H1 (cell line): ENCODE measurements at regions not wholly inside any gene's neighbourhood (a gene's known extent, or its start where the extent isn't known, plus 50 kb on each side); places are given as distances from the start of the nearest gene placed in this dataset.

Experiments used
- CTCF ChIA-PET: fragments of 300-600 bp; sonication (Branson Sonifier 250); formaldehyde crosslinking; loops from one replicate; lab custom pipeline; 2021; ENCODE audit not compliant: partially characterized antibody; lab: Charles Lee
- POLR2A ChIA-PET: fragments of 300-600 bp; sonication (Branson Sonifier 250); formaldehyde crosslinking; loops from one replicate; lab custom pipeline; 2021; ENCODE audit warnings: inconsistent platforms; ENCODE audit not compliant: partially characterized antibody; lab: Charles Lee
- DNase-seq, 2 experiments: peaks; one replicate each; pipeline versions ENCODE4 v3.0.0 to v3.0.0-alpha.2; 2010 to 2022; ENCODE audit warnings: low spot score in 2 of 2, low read depth in 1 of 2, mixed read lengths in 1 of 2
- FAIRE-seq: peaks from 2 replicates; lab custom pipeline; 2011; peaks lifted over from hg19 to GRCh38; lab: Jason Lieb, UNC
- H2AFZ ChIP-seq: 2 replicates; pipeline ENCODE4 v1.8.1; 2012; ENCODE audit warnings: low read length, inconsistent platforms
- H2AK5ac ChIP-seq: 2 replicates; pipeline ENCODE4 v1.6.1; 2013; ENCODE audit warnings: low read depth, low read length
- H2BK120ac ChIP-seq: replicated peaks from 2 replicates; pipeline ENCODE3; 2013; ENCODE audit warnings: low read depth, low read length, inconsistent platforms
- H2BK12ac ChIP-seq: 2 replicates; pipeline ENCODE4 v1.6.1; 2013; ENCODE audit warnings: low read depth, low read length
- H2BK15ac ChIP-seq: 2 replicates; pipeline ENCODE4 v1.6.1; 2013; ENCODE audit warnings: low read length
- H2BK20ac ChIP-seq: 2 replicates; pipeline ENCODE4 v1.6.1; 2013; ENCODE audit warnings: low read length
- H2BK5ac ChIP-seq: 2 replicates; pipeline ENCODE4 v1.6.1; 2013; ENCODE audit warnings: low read depth, low read length
- H3K14ac ChIP-seq: 2 replicates; pipeline ENCODE4 v1.6.1; 2013; ENCODE audit warnings: inconsistent platforms; ENCODE audit not compliant: insufficient read length
- H3K18ac ChIP-seq: 2 replicates; pipeline ENCODE4 v1.6.1; 2013; ENCODE audit warnings: low read length; ENCODE audit errors: extremely low read depth
- H3K23ac ChIP-seq: 2 replicates; pipeline ENCODE4 v1.6.1; 2013; ENCODE audit warnings: inconsistent platforms; ENCODE audit not compliant: insufficient read length
- H3K23me2 ChIP-seq: 2 replicates; pipeline ENCODE4 v1.6.1; 2013; ENCODE audit warnings: low read depth, low read length
- H3K27ac ChIP-seq: 2 replicates; pipeline ENCODE4 v1.6.1; 2011; ENCODE audit warnings: low read depth, low read length, inconsistent platforms
- H3K27me3 ChIP-seq, 4 experiments: replicated peaks in 1 of 4; 1 replicate in 1 of 4; 2 replicates in 3 of 4; pipeline versions ENCODE4 v1.6.1 to v1.8.1; 2011 to 2013; ENCODE audit warnings: low read length in 3 of 4, mild to moderate bottlenecking in 3 of 4, inconsistent platforms in 2 of 4, mixed read lengths in 2 of 4, moderate library complexity in 1 of 4; ENCODE audit not compliant: control insufficient read depth in 3 of 4, insufficient read depth in 3 of 4; ENCODE audit errors: extremely low read depth in 1 of 4
- H3K36me3 ChIP-seq, 4 experiments: 2 replicates each; pipeline versions ENCODE4 v1.6.1 to v1.8.1; 2011 to 2013; ENCODE audit warnings: mild to moderate bottlenecking in 4 of 4, low read length in 3 of 4, moderate library complexity in 2 of 4, control low read depth in 1 of 4, inconsistent platforms in 1 of 4; ENCODE audit not compliant: insufficient read depth in 4 of 4, control insufficient read depth in 2 of 4
- H3K4ac ChIP-seq: replicated peaks from 2 replicates; pipeline ENCODE3; 2013; ENCODE audit warnings: low read length, low read depth, mixed read lengths, inconsistent platforms; ENCODE audit not compliant: insufficient read length
- H3K4me1 ChIP-seq, 4 experiments: replicated peaks in 1 of 4; 1 replicate in 1 of 4; 2 replicates in 3 of 4; pipeline versions ENCODE4 v1.6.1 to v1.8.1; 2011 to 2013; ENCODE audit warnings: low read length in 3 of 4, inconsistent platforms in 2 of 4, mixed read lengths in 1 of 4; ENCODE audit not compliant: insufficient read depth in 4 of 4, control insufficient read depth in 3 of 4
- H3K4me2 ChIP-seq, 2 experiments: 2 replicates each; pipeline versions ENCODE4 v1.6.1 to v1.8.1; 2011 to 2013; ENCODE audit warnings: low read depth in 2 of 2, low read length in 2 of 2, control low read depth in 1 of 2, inconsistent platforms in 1 of 2, mild to moderate bottlenecking in 1 of 2; ENCODE audit not compliant: insufficient read depth in 1 of 2
- H3K4me3 ChIP-seq, 4 experiments: fragments of 200-600, 300-600 bp in 1 of 4; sonication (generic), shearing (Covaris generic), sonication (Bioruptor Twin) in 1 of 4; 2 replicates each; pipeline versions ENCODE4 v1.5.1 to v1.8.1; 2011 to 2016; ENCODE audit warnings: low read length in 4 of 4, low read depth in 3 of 4, control low read depth in 2 of 4, inconsistent platforms in 2 of 4, mild to moderate bottlenecking in 2 of 4, mixed read lengths in 1 of 4, moderate library complexity in 1 of 4; ENCODE audit not compliant: insufficient read depth in 2 of 4; ENCODE audit errors: extremely low read depth in 1 of 4
- H3K56ac ChIP-seq: replicated peaks from 2 replicates; pipeline ENCODE3; 2013; ENCODE audit warnings: low read depth, mild to moderate bottlenecking, mixed read lengths, low read length, inconsistent platforms; ENCODE audit not compliant: insufficient read length
- H3K79me1 ChIP-seq: 2 replicates; pipeline ENCODE4 v1.6.1; 2013; ENCODE audit warnings: low read depth, low read length, control low read depth
- H3K79me2 ChIP-seq, 2 experiments: 2 replicates each; pipeline versions ENCODE4 v1.6.1 to v1.8.1; 2012 to 2013; ENCODE audit warnings: low read length in 2 of 2, mild to moderate bottlenecking in 2 of 2, inconsistent platforms in 1 of 2; ENCODE audit not compliant: insufficient read depth in 2 of 2, control insufficient read depth in 1 of 2
- H3K9ac ChIP-seq, 4 experiments: replicated peaks in 1 of 4; 1 replicate in 1 of 4; 2 replicates in 3 of 4; pipeline versions ENCODE4 v1.6.1 to v1.8.1; 2011 to 2013; ENCODE audit warnings: low read depth in 3 of 4, low read length in 3 of 4, control low read depth in 2 of 4, mild to moderate bottlenecking in 2 of 4, moderate library complexity in 2 of 4, inconsistent platforms in 1 of 4; ENCODE audit errors: extremely low read depth in 1 of 4
- H3K9me3 ChIP-seq, 2 experiments: 2 replicates each; pipeline versions ENCODE4 v1.6.1 to v1.8.1; 2012 to 2013; ENCODE audit warnings: mild to moderate bottlenecking in 2 of 2, moderate library complexity in 2 of 2, control low read depth in 1 of 2, inconsistent platforms in 1 of 2, low read depth in 1 of 2, low read length in 1 of 2, mixed read lengths in 1 of 2; ENCODE audit not compliant: insufficient read depth in 2 of 2
- H4K20me1 ChIP-seq, 2 experiments: replicated peaks in 1 of 2; 2 replicates each; pipeline versions ENCODE3 to v1.8.1; 2011 to 2013; ENCODE audit warnings: inconsistent platforms in 2 of 2, low read length in 2 of 2, mild to moderate bottlenecking in 1 of 2; ENCODE audit not compliant: insufficient read depth in 2 of 2, control insufficient read depth in 1 of 2
- H4K5ac ChIP-seq: 2 replicates; pipeline ENCODE4 v1.6.1; 2013; ENCODE audit warnings: low read length, low read depth, mixed read lengths, inconsistent platforms; ENCODE audit not compliant: insufficient read length
- H4K8ac ChIP-seq: 2 replicates; pipeline ENCODE4 v1.8.0; 2013; ENCODE audit warnings: mild to moderate bottlenecking, moderate library complexity, low read length, inconsistent platforms; ENCODE audit not compliant: insufficient read depth; ENCODE audit errors: extremely low read depth
- H4K91ac ChIP-seq: replicated peaks from 2 replicates; pipeline ENCODE3; 2013; ENCODE audit warnings: low read length, mixed read lengths, inconsistent platforms; ENCODE audit not compliant: insufficient read length
- CHD1 ChIP-seq: IDR thresholded peaks from 2 replicates; pipeline ENCODE4 v1.6.1; 2012; ENCODE audit warnings: low read depth, low read length, improper control_type of control experiment
- FOSL1 ChIP-seq: IDR thresholded peaks from 2 replicates; pipeline ENCODE4 v1.6.1; 2011; ENCODE audit warnings: mild to moderate bottlenecking, low read depth, low read length, moderate library complexity; ENCODE audit not compliant: insufficient read depth
- RNF2 ChIP-seq: fragments of 200-900, 300-1000 bp; sonication (generic); IDR thresholded peaks from 2 replicates; pipeline ENCODE4 v1.7.1; 2016; ENCODE audit warnings: borderline replicate concordance, low read depth, mild to moderate bottlenecking, antibody characterized with exemption, low read length; ENCODE audit not compliant: poor library complexity, severe bottlenecking; ENCODE audit errors: missing control alignments
- SIRT6 ChIP-seq: IDR thresholded peaks from one replicate; pipeline ENCODE4 v1.7.1; 2012; ENCODE audit warnings: low read length, inconsistent platforms
- TCF12 ChIP-seq: IDR thresholded peaks from 2 replicates; pipeline ENCODE4 v1.6.1; 2011; ENCODE audit warnings: low read depth, mild to moderate bottlenecking, low read length
- WGBS, 2 experiments: shearing (Covaris generic) in 1 of 2; methylation state at CpG; one replicate each; pipeline versions ENCODE4 v1.1.6 to v1.1.7; 2013 to 2015; ENCODE audit warnings: low lambda C conversion rate in 2 of 2, mixed read lengths in 2 of 2, inconsistent platforms in 1 of 2, low coverage in 1 of 2, missing lambda C conversion rate in 1 of 2; ENCODE audit not compliant: insufficient replicate concordance in 2 of 2, insufficient coverage in 1 of 2, insufficient read length in 1 of 2; ENCODE audit errors: extremely low coverage in 1 of 2, missing lambda C conversion rate in 1 of 2; 5-methylcytosine and 5-hydroxymethylcytosine counted together
- TF ChIP-seq, protein P1 (sequence below): IDR thresholded peaks from 2 replicates; pipeline ENCODE4 v1.6.1; 2012; ENCODE audit warnings: inconsistent platforms
- TF ChIP-seq, protein P2 (sequence below): IDR thresholded peaks from 2 replicates; pipeline ENCODE4 v1.6.1; 2012; ENCODE audit warnings: inconsistent platforms

DNA sequence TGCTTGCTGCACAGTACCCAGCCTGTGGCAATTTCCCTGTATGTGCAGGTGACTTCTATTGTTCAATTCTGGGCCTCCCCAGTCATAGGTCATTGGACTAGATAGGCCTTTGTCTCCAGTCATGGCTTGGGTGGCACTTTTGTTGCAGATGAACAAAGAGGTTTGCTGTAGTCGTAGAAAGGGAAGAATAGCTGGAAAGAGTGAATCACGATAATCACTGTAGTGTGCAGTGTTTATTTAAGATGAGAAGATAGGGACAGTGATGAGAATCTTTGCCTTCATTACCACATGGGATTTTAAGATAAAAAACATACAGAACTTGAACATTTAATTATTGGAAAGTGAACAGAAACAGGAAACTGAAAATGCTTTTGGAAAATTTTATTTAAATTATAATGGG, 156.1 kb upstream of the CYRIA start:
- H2AFZ ChIP-seq: no peak overlapping the region

More for the DNA sequence above, 156.1 kb upstream of the CYRIA start:
- POLR2A ChIA-PET: no interaction called here
- Histone ChIP-seq H3K36me3 (no peaks in the 10 kb centered on the region), H3K4me2 (no peak overlapping the region), H3K79me1 (no peaks in the 10 kb centered on the region), H2AK5ac (no peak overlapping the region), H3K27ac (no peak overlapping the region), H3K79me2 (no peaks in the 10 kb centered on the region), H3K56ac (no peak overlapping the region), H4K8ac (no peak overlapping the region), H3K4ac (no peak overlapping the region), H4K91ac (no peak overlapping the region), H4K20me1 (no peaks in the 10 kb centered on the region), H3K27me3 (peaks cover 0 to 1% (median 0%) of the 10 kb centered on the region in 4 experiments; a peak in 1 of 7 replicates), H3K18ac (no peak overlapping the region), H3K4me1 (no peaks in the 10 kb centered on the region), H3K9ac (no peak overlapping the region), H3K23ac (no peak overlapping the region), H3K4me3 (no peak overlapping the region), H2BK5ac (no peak overlapping the region), H2BK12ac (no peak overlapping the region), H3K9me3 (no peaks in the 10 kb centered on the region), H3K14ac (no peak overlapping the region), H3K23me2 (no peaks in the 10 kb centered on the region), H2BK20ac (no peak overlapping the region), H4K5ac (no peak overlapping the region), H2BK120ac (no peak overlapping the region), H2BK15ac (no peak overlapping the region)
- no peak for TF ChIP-seq CHD1
- TF ChIP-seq RNF2: no peak
- no peak for TF ChIP-seq SIRT6
- TF ChIP-seq, protein P1, sequence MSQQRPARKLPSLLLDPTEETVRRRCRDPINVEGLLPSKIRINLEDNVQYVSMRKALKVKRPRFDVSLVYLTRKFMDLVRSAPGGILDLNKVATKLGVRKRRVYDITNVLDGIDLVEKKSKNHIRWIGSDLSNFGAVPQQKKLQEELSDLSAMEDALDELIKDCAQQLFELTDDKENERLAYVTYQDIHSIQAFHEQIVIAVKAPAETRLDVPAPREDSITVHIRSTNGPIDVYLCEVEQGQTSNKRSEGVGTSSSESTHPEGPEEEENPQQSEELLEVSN: no peak
- TF ChIP-seq FOSL1: no peak
- TF ChIP-seq, protein P2, sequence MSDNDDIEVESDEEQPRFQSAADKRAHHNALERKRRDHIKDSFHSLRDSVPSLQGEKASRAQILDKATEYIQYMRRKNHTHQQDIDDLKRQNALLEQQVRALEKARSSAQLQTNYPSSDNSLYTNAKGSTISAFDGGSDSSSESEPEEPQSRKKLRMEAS: no peak
- TF ChIP-seq TCF12: no peak
- CTCF ChIA-PET: interaction anchor here (1.6 kb wide), 1 partner anchor 18 kb away, joined by 3 read pairs; no protein-coding TSS in a partner anchor
- DNase-seq (no peak), FAIRE-seq (no peak)
- 89% methylated on average over 2 of the region's 2 CpGs; no CpG with 5 or more reads in 1 of the 2 experiments for WGBS, 2 experiments
